ENCODE measurements at regions not wholly inside any gene's neighbourhood (a gene's known extent, or its start where the extent isn't known, plus 50 kb on each side); places are given as distances from the start of the nearest gene placed in this dataset.

DNA sequence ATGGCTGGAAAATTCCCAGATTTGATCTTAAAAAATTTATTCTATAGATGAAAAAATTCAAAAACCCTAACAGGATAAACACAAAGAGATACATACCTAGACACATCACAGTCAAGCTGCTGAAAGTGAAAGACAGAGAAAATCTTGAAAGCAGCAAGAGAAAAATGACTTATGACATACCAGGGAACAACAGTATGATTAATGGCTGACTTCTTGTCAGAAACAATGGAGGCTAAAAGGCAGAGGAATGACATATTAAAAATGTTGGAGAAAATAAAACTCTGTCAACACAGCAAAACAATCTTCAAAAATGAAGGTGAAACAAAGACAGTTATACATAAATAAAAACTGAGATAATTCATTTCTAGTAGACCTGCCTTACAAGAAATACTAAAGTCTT, 442.7 kb downstream of the IPMK start:
- H3K9me3 ChIP-seq (ENCODE audit: control insufficient read depth, low read depth, low read length) = no peaks in the 10 kb centered on the region
- no peaks in the 10 kb centered on the region for H3K27me3 ChIP-seq (ENCODE audit: control insufficient read depth, extremely low read depth, insufficient read depth, low read length)
- H3K9ac ChIP-seq (ENCODE audit: control insufficient read depth, extremely low read depth, insufficient read depth, low read length) = no peak overlapping the region
- no peaks in the 10 kb centered on the region for H3K36me3 ChIP-seq (ENCODE audit: control insufficient read depth in 2 of 2, extremely low read depth in 1 of 2, insufficient read depth in 2 of 2, low read length in 2 of 2)
- H3K79me2 ChIP-seq (ENCODE audit: control insufficient read depth, insufficient read depth, low read length) = no peaks in the 10 kb centered on the region
- H2AFZ ChIP-seq (ENCODE audit: control insufficient read depth, low read length) = no peak overlapping the region
- TF ChIP-seq EZH2 (IDR thresholded peaks at IDR 0.05; ENCODE audit: low read length) (no peak), CTCF (optimal IDR thresholded peaks at IDR 0.05 in 1 of 3, IDR thresholded peaks at IDR 0.05 in 1 of 3, conservative IDR thresholded peaks at IDR 0.05 in 1 of 3; ENCODE audit: extremely low read depth in 1 of 3, insufficient read depth in 2 of 3, low read length in 3 of 3) (no peak)
- dilution Hi-C loops (cut with MboI; ENCODE audit: extremely low pct_ligation_motif_present, low sequenced_read_pairs) = no loop called here
- DNase-seq (ENCODE audit: low read depth, low spot score) = no peak
- no peaks in the 10 kb centered on the region for H4K20me1 ChIP-seq (ENCODE audit: control insufficient read depth, extremely low read depth, insufficient read depth, low read length)
- H3K4me1 ChIP-seq (ENCODE audit: control insufficient read depth, extremely low read depth, insufficient read depth, low read length) = no peaks in the 10 kb centered on the region
- H3K9me1 ChIP-seq (ENCODE audit: control insufficient read depth, extremely low read depth, insufficient read depth, low read length) = no peaks in the 10 kb centered on the region
- H3K4me2 ChIP-seq (ENCODE audit: control insufficient read depth, extremely low read depth, insufficient read depth, low read depth, low read length) = no peak overlapping the region
- H3K4me3 ChIP-seq (ENCODE audit: control insufficient read depth in 2 of 3, extremely low read depth in 1 of 3, insufficient read depth in 2 of 3, low read depth in 1 of 3, low read length in 3 of 3) = no peak overlapping the region
- FAIRE-seq = no peak
- H3K27ac ChIP-seq (ENCODE audit: control insufficient read depth, insufficient read depth, low read length) = no peak overlapping the region

DNA sequence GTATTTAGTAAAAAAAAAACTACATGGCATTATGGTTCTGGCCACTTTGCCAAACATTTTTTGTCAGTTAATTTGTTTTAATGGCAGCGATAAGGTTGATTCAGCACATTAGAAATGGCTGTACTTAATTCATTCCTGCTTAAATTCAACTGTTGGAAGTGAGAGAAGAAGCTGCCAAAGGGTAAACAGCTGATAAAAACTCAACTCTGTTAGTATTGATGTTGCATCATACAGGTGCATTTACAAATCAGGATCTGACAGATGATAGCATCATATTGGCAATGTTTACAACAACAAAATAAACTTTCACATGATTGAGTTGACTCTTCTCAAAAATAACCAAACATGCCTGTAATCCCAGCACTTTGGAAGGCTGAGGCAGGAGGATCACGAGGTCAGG, 444.3 kb downstream of the IPMK start:
- no peaks in the 10 kb centered on the region for H3K36me3 ChIP-seq (ENCODE audit: control insufficient read depth in 2 of 2, extremely low read depth in 1 of 2, insufficient read depth in 2 of 2, low read length in 2 of 2)
- H2AFZ ChIP-seq (ENCODE audit: control insufficient read depth, low read length) = no peak overlapping the region
- H3K9me3 ChIP-seq (ENCODE audit: control insufficient read depth, low read depth, low read length) = no peaks in the 10 kb centered on the region
- H3K4me1 ChIP-seq (ENCODE audit: control insufficient read depth, extremely low read depth, insufficient read depth, low read length) = no peaks in the 10 kb centered on the region
- H3K9me1 ChIP-seq (ENCODE audit: control insufficient read depth, extremely low read depth, insufficient read depth, low read length) = no peaks in the 10 kb centered on the region
- no peaks in the 10 kb centered on the region for H3K79me2 ChIP-seq (ENCODE audit: control insufficient read depth, insufficient read depth, low read length)
- dilution Hi-C loops (cut with MboI; ENCODE audit: extremely low pct_ligation_motif_present, low sequenced_read_pairs) = loop anchor here (5.0 kb wide), 1 partner anchor 106 kb away; no protein-coding TSS in a partner anchor
- H3K9ac ChIP-seq (ENCODE audit: control insufficient read depth, extremely low read depth, insufficient read depth, low read length) = no peak overlapping the region
- FAIRE-seq = no peak
- no peaks in the 10 kb centered on the region for H4K20me1 ChIP-seq (ENCODE audit: control insufficient read depth, extremely low read depth, insufficient read depth, low read length)
- TF ChIP-seq EZH2 (IDR thresholded peaks at IDR 0.05; ENCODE audit: low read length) (no peak), CTCF (optimal IDR thresholded peaks at IDR 0.05 in 1 of 3, IDR thresholded peaks at IDR 0.05 in 1 of 3, conservative IDR thresholded peaks at IDR 0.05 in 1 of 3; ENCODE audit: extremely low read depth in 1 of 3, insufficient read depth in 2 of 3, low read length in 3 of 3) (no peak)
- no peak for DNase-seq (ENCODE audit: low read depth, low spot score)
- H3K27me3 ChIP-seq (ENCODE audit: control insufficient read depth, extremely low read depth, insufficient read depth, low read length) = no peaks in the 10 kb centered on the region
- no peak overlapping the region for H3K27ac ChIP-seq (ENCODE audit: control insufficient read depth, insufficient read depth, low read length)
- no peak overlapping the region for H3K4me3 ChIP-seq (ENCODE audit: control insufficient read depth in 2 of 3, extremely low read depth in 1 of 3, insufficient read depth in 2 of 3, low read depth in 1 of 3, low read length in 3 of 3)
- no peak overlapping the region for H3K4me2 ChIP-seq (ENCODE audit: control insufficient read depth, extremely low read depth, insufficient read depth, low read depth, low read length)

Data from keratinocyte (primary cell).